Activated CD8-positive, alpha-beta memory T cell treated with anti-CD3 and anti-CD28 coated beads for 24 hours (primary cell): ENCODE measurements at regions not wholly inside any gene's neighbourhood (a gene's known extent, or its start where the extent isn't known, plus 50 kb on each side); places are given as distances from the start of the nearest gene placed in this dataset.

Experiments
- DNase-seq: peaks from one replicate; pipeline ENCODE4 v3.0.0-alpha.2; 2020

- no peak for DNase-seq
Measured at GRCh38 chr15:39194106-39194830, 386.6 kb upstream of the THBS1 start.

- DNase-seq = no peak
Measured at GRCh38 chr15:39195961-39196486, 384.9 kb upstream of the THBS1 start.

GRCh38 chr15:39198044-39199000, 382.6 kb upstream of the THBS1 start:
- DNase-seq = no peak

GRCh38 chr15:39199076-39199475, 381.8 kb upstream of the THBS1 start:
- no peak for DNase-seq

- DNase-seq = no peak
Measured at GRCh38 chr15:39200586-39200985, 380.3 kb upstream of the THBS1 start.

- DNase-seq = no peak
Measured at GRCh38 chr15:39202641-39203040, 378.2 kb upstream of the THBS1 start.

GRCh38 chr15:39204031-39204430, 376.8 kb upstream of the THBS1 start:
- no peak for DNase-seq

- DNase-seq = no peak
Measured at GRCh38 chr15:39205081-39205480, 375.8 kb upstream of the THBS1 start.

- DNase-seq = no peak
Measured at GRCh38 chr15:39205506-39206371, 375.1 kb upstream of the THBS1 start.

- DNase-seq = no peak
Measured at GRCh38 chr15:39207532-39208115, 373.3 kb upstream of the THBS1 start.

GRCh38 chr15:39208187-39208586, 372.7 kb upstream of the THBS1 start:
- no peak for DNase-seq

GRCh38 chr15:39209548-39210211, 371.2 kb upstream of the THBS1 start:
- no peak for DNase-seq

GRCh38 chr15:39211108-39211979, 369.5 kb upstream of the THBS1 start:
- no peak for DNase-seq

GRCh38 chr15:39213385-39213840, 367.5 kb upstream of the THBS1 start:
- DNase-seq = no peak

- DNase-seq = no peak
Measured at GRCh38 chr15:39215015-39215414, 365.9 kb upstream of the THBS1 start.

GRCh38 chr15:39216816-39217215, 364.1 kb upstream of the THBS1 start:
- no peak for DNase-seq

GRCh38 chr15:39219608-39220007, 361.3 kb upstream of the THBS1 start:
- no peak for DNase-seq

GRCh38 chr15:39226169-39226937, 354.5 kb upstream of the THBS1 start:
- DNase-seq = no peak

GRCh38 chr15:39227001-39227400, 353.9 kb upstream of the THBS1 start:
- DNase-seq = no peak

- no peak for DNase-seq
Measured at GRCh38 chr15:39228889-39229288, 352.0 kb upstream of the THBS1 start.
